H1 (cell line): ENCODE measurements at regions not wholly inside any gene's neighbourhood (a gene's known extent, or its start where the extent isn't known, plus 50 kb on each side); places are given as distances from the start of the nearest gene placed in this dataset.

ENCODE experiments used
- CHD2 ChIP-seq: IDR thresholded peaks from 2 replicates; pipeline ENCODE4 v1.6.1; 2012; ENCODE audit warnings: low read length, improper control_type of control experiment
- CTCF ChIP-seq, 3 experiments: IDR thresholded peaks; 1 replicate in 2 of 3; 2 replicates in 1 of 3; pipeline versions ENCODE4 v1.5.1 to v1.6.1; 2011; ENCODE audit warnings: low read length in 3 of 3, mild to moderate bottlenecking in 3 of 3, inconsistent platforms in 2 of 3, low read depth in 1 of 3, moderate library complexity in 1 of 3; ENCODE audit not compliant: insufficient read depth in 1 of 3; ENCODE audit errors: control extremely low read depth in 1 of 3
- EP300 ChIP-seq, 2 experiments: IDR thresholded peaks; 1 replicate in 1 of 2; 2 replicates in 1 of 2; pipeline ENCODE4 v1.6.1; 2011 to 2012; ENCODE audit warnings: low read depth in 2 of 2, low read length in 2 of 2, mild to moderate bottlenecking in 2 of 2, borderline replicate concordance in 1 of 2, inconsistent platforms in 1 of 2, moderate library complexity in 1 of 2
- GABPA ChIP-seq: IDR thresholded peaks from 2 replicates; pipeline ENCODE4 v1.6.1; 2011; ENCODE audit warnings: mild to moderate bottlenecking, low read length, moderate library complexity, borderline replicate concordance; ENCODE audit not compliant: insufficient read depth

DNA sequence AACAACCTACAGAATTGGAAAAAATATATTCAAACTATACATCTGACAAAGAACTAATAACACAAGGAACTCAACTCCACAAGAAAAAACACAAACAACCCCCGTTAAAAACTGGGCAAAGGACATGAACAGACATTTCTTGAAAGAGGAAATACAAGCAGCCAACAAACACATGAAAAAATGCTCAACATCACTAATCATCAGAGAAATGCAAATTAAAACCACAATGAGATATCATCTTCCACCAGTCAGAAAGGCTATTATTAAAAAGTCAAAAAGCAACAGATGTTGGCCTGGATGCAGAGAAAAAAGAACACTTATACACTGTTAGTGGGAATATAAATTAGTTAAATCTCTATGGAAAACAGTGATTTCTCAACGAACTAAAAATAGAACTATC is 82.6 kb upstream of the CCDC91 start:
- no peak for TF ChIP-seq GABPA
- no peak for TF ChIP-seq EP300 (IDR thresholded peaks at IDR 0.05; ENCODE audit: borderline replicate concordance in 1 of 2, low read depth in 2 of 2, low read length in 2 of 2)
- TF ChIP-seq CTCF (IDR thresholded peaks at IDR 0.05; ENCODE audit: control extremely low read depth in 1 of 3, insufficient read depth in 1 of 3, low read depth in 1 of 3, low read length in 3 of 3): no peak
- no peak for TF ChIP-seq CHD2
